ENCODE measurements at regions not wholly inside any gene's neighbourhood (a gene's known extent, or its start where the extent isn't known, plus 50 kb on each side); places are given as distances from the start of the nearest gene placed in this dataset.

DNA sequence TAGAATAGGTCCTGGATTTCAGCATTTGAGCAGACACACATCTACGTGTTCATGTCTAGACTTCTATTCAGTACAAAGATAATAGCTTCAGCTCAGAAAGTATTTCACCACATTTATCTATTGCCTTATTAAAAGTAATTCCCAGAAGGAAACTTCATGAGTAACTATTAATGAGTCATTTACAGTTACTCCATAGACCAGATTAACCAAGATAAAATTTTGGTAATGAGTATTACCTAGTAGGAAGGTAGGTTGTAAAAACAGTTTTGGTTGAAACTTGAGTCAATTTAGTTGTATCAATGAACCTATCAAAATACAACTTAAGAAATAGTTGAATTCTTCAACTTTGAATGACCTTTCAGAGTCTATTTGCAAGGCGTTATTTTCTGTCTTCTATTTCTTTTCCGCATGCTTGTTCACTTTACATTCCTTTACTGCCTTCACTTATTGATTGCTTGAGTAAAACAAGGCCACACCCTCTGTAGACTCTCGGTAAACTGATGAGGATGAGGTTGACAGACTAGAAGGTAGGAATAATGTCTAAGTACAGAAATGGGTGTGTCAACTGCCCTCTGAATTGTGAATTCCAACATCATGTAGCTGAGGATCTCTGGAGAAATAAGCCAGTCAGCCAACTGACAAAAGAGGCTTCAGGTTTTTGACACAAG lies 1165.6 kb upstream of the ZEB2 start:
- Histone ChIP-seq H3K9me3 (ENCODE audit: control insufficient read depth in 1 of 2, insufficient read depth in 1 of 2, low read length in 2 of 2) (no peaks in the 10 kb centered on the region), H3K4me1 (ENCODE audit: insufficient read depth, low read length) (no peaks in the 10 kb centered on the region), H3K27me3 (ENCODE audit: control insufficient read depth in 1 of 2, insufficient read depth in 2 of 2, low read length in 2 of 2) (no peaks in the 10 kb centered on the region), H3K27ac (ENCODE audit: low read depth in 1 of 2, low read length in 2 of 2) (no peak overlapping the region), H3K36me3 (ENCODE audit: insufficient read depth, low read length) (no peaks in the 10 kb centered on the region), H3K4me3 (ENCODE audit: low read length) (no peak overlapping the region)
- no peaks in the 10 kb centered on the region for H3K4me1 Mint-ChIP-seq (ENCODE audit: low read depth)
- peaks cover 3% of the 10 kb centered on the region for H3K9me3 Mint-ChIP-seq
- TF ChIP-seq, protein P1, sequence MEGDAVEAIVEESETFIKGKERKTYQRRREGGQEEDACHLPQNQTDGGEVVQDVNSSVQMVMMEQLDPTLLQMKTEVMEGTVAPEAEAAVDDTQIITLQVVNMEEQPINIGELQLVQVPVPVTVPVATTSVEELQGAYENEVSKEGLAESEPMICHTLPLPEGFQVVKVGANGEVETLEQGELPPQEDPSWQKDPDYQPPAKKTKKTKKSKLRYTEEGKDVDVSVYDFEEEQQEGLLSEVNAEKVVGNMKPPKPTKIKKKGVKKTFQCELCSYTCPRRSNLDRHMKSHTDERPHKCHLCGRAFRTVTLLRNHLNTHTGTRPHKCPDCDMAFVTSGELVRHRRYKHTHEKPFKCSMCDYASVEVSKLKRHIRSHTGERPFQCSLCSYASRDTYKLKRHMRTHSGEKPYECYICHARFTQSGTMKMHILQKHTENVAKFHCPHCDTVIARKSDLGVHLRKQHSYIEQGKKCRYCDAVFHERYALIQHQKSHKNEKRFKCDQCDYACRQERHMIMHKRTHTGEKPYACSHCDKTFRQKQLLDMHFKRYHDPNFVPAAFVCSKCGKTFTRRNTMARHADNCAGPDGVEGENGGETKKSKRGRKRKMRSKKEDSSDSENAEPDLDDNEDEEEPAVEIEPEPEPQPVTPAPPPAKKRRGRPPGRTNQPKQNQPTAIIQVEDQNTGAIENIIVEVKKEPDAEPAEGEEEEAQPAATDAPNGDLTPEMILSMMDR (IDR thresholded peaks at IDR 0.05), result no peak
- H3K36me3 Mint-ChIP-seq (ENCODE audit: low read depth), result no peaks in the 10 kb centered on the region
- ATAC-seq (ENCODE audit: poor library complexity) (no peak), DNase-seq (no peak)
- ChIA-PET CTCF (no interaction called here), POLR2A (no interaction called here)
- intact Hi-C loops (cut with DNase I, micrococcal nuclease), result no loop called here
- no peaks in the 10 kb centered on the region for H3K27me3 Mint-ChIP-seq
- no peak overlapping the region for H3K4me3 Mint-ChIP-seq
- no peak overlapping the region for H3K27ac Mint-ChIP-seq

DNA sequence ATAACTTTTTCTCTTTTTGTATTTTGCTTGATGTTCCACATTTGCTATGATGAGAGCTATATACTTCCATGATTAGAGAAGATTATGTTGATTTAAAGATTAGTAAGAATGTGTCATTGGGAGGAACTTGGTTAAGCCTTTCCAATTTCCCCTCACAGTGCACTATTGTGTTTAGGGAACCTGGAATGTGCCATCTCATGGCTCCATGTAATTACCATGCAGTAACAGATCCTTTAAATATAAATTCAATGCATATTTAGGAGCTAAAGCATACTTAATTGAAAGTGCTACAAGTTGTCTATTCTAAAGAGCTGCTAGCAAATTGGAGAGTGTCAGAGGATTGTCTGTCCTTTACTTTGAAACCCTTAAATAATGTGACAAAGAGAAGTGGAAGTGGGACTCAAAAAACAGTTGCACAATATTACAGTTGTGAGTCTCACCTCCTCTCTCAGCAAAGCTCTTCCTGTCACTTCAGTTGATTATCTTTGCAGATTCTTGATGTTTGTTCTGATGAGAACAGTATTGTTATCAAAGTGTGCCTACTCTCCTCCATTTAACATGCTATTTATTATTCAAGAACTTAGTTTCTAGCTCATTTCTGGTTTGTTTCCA lies 1162.7 kb upstream of the ZEB2 start:
- intact Hi-C loops (cut with DNase I, micrococcal nuclease), result no loop called here
- no peaks in the 10 kb centered on the region for H3K4me1 Mint-ChIP-seq (ENCODE audit: low read depth)
- DNase-seq, result peak in 2 of 14 experiments; percentile 19 to 20
- Histone ChIP-seq H3K27me3 (ENCODE audit: control insufficient read depth in 1 of 2, insufficient read depth in 2 of 2, low read length in 2 of 2) (no peaks in the 10 kb centered on the region), H3K9me3 (ENCODE audit: control insufficient read depth in 1 of 2, insufficient read depth in 1 of 2, low read length in 2 of 2) (no peaks in the 10 kb centered on the region), H3K4me1 (ENCODE audit: insufficient read depth, low read length) (no peaks in the 10 kb centered on the region), H3K4me3 (ENCODE audit: low read length) (no peak overlapping the region), H3K27ac (ENCODE audit: low read depth in 1 of 2, low read length in 2 of 2) (no peak overlapping the region), H3K36me3 (ENCODE audit: insufficient read depth, low read length) (no peaks in the 10 kb centered on the region)
- no peak overlapping the region for H3K27ac Mint-ChIP-seq
- H3K27me3 Mint-ChIP-seq, result no peaks in the 10 kb centered on the region
- TF ChIP-seq, protein P1 (IDR thresholded peaks at IDR 0.05), result no peak
- H3K9me3 Mint-ChIP-seq, result peaks cover 3% of the 10 kb centered on the region
- H3K36me3 Mint-ChIP-seq (ENCODE audit: low read depth), result no peaks in the 10 kb centered on the region
- ChIA-PET CTCF (no interaction called here), POLR2A (no interaction called here)
- no peak overlapping the region for H3K4me3 Mint-ChIP-seq
- ATAC-seq (ENCODE audit: poor library complexity), result no peak

DNA sequence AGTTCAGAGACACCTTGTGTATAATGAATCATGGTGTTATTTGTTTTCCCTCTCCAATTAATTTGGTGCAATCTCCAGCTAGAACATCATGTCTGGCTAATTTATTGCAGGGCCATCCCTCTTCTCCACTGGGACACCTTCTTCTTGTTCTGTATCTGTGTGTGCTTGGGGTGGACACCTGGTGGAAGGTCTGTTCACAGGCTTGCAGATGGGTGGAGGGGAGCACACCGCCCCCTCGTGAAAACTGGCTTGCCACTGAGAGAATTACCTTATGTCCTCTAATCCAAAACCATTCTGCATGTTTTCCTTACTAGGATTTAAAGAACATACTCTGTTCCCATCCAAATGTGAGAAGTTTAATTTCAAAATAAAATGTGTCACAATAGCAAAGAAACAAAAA lies 1160.4 kb upstream of the ZEB2 start:
- TF ChIP-seq, protein P1 (IDR thresholded peaks at IDR 0.05), result no peak
- no peaks in the 10 kb centered on the region for H3K27me3 Mint-ChIP-seq
- POLR2A ChIA-PET, result no interaction called here
- H3K27me3 ChIP-seq (ENCODE audit: control insufficient read depth in 1 of 2, insufficient read depth in 2 of 2, low read length in 2 of 2), result no peaks in the 10 kb centered on the region
- no peaks in the 10 kb centered on the region for H3K9me3 ChIP-seq (ENCODE audit: control insufficient read depth in 1 of 2, insufficient read depth in 1 of 2, low read length in 2 of 2)
- ATAC-seq (ENCODE audit: poor library complexity) (no peak), DNase-seq (no peak)
- no peaks in the 10 kb centered on the region for H3K4me1 ChIP-seq (ENCODE audit: insufficient read depth, low read length)
- no peaks in the 10 kb centered on the region for H3K9me3 Mint-ChIP-seq
- no peaks in the 10 kb centered on the region for H3K36me3 Mint-ChIP-seq (ENCODE audit: low read depth)
- no peak overlapping the region for H3K27ac Mint-ChIP-seq
- no peak overlapping the region for H3K4me3 Mint-ChIP-seq
- intact Hi-C loops (cut with DNase I, micrococcal nuclease), result no loop called here
- H3K27ac ChIP-seq (ENCODE audit: low read depth in 1 of 2, low read length in 2 of 2), result no peak overlapping the region
- CTCF ChIA-PET, result no interaction called here
- H3K36me3 ChIP-seq (ENCODE audit: insufficient read depth, low read length), result no peaks in the 10 kb centered on the region
- no peaks in the 10 kb centered on the region for H3K4me1 Mint-ChIP-seq (ENCODE audit: low read depth)
- no peak overlapping the region for H3K4me3 ChIP-seq (ENCODE audit: low read length)
